ENCODE measurements at regions not wholly inside any gene's neighbourhood (a gene's known extent, or its start where the extent isn't known, plus 50 kb on each side); places are given as distances from the start of the nearest gene placed in this dataset.
"Not testable (repeated sequence)": the region's sequence is repeated elsewhere in the genome, so short reads cannot be mapped to it uniquely, and the experiment has no call there.

DNA sequence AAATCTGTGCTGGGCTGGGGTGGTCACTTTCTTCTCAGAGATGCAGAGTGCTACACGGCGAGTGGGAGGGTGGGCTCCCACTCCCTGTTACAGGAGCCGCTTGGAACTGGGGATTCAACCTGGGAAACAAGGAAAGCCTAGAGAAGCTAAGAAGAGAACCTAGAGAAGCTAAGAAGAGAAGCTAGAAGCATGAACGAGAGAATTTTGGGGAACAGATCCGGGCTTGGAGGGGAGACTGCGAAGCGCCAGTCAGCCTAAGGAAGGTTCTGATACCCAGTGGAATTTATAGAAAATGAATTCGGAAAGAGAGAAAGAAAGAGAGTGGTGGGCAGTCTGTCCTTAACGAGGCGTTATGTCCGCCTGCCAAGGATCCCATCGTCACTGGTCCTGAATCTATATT lies 492.0 kb downstream of the PRIM2 start:
- ATAC-seq; H3K4me1 ChIP-seq; H3K36me3 ChIP-seq; H3K4me3 ChIP-seq; DNase-seq; H3K9me3 ChIP-seq; intact Hi-C loops (cut with DNase I); H3K27ac ChIP-seq: not testable (repeated sequence)
- peaks cover 0 to 72% (median 51%) of the 10 kb centered on the region in 7 donors for H3K27me3 ChIP-seq
- 5 to 15% methylated on average over 11 to 12 of the region's 12 CpGs for WGBS, 2 donors

DNA sequence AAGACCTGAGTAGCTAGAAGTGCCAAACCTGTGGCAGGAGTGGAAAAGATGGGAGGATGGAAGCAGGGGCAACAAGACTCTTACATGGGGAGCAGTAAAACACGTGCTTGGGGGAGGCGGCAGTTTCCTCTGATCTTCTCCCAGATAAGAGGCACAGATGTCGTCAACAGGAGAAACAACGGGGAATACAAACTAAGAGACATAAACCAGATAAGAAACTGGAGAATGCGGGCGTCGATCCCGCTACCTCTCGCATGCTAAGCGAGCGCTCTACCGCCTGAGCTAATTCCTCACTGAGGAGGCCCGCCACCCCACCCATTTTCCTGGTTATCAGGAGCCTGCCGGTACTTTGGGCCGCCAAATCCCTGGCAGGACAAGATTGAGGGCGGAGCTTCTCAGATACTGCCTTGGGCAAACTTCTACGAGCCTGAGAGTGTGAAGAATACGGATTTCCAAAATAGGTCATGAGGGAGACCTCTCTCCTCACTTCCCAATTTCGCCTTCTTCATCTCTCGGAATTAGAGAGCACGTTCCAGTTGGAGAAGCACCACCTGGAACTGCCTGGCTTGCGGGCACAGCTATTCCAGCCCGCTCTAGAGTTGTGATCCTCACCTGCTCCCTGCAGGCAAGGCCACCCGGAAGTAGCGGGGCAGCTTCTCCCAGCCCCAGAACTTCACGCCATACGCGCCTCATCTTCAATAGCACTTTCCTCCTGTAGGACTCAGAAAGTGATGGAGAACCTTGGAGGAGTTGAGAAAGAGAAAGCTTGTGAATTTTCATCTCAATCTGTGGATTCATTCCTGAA lies 496.0 kb downstream of the PRIM2 start:
- H3K36me3 ChIP-seq; DNase-seq; H3K4me1 ChIP-seq; ATAC-seq; H3K4me3 ChIP-seq; H3K27ac ChIP-seq; intact Hi-C loops (cut with DNase I); H3K9me3 ChIP-seq: not testable (repeated sequence)
- peaks cover 0 to 79% (median 55%) of the 10 kb centered on the region in 7 donors for H3K27me3 ChIP-seq
- 3 to 4% methylated on average over 28 of the region's 28 CpGs for WGBS, 2 donors

DNA sequence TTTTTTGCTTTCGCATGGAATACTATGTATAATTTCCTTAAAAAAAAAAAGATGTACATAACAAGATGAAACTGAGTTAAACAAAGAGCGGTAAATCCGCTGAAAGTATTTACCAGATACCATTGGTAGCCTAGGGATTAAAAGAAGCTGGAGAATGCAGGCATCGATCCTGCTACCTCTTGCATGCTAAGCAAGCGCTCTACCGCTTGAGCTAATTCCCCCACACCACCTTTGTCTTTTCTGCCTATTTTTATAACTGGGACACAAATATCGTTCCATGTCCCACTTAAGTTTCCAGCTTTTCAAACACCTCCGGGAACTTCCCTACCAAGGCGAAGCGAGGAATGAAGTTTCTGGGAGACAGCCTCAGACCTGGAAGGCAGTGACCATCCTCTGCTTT lies 498.4 kb downstream of the PRIM2 start:
- intact Hi-C loops (cut with DNase I); H3K4me3 ChIP-seq: not testable (repeated sequence)
- WGBS, 2 donors, result 6 to 7% methylated on average over 8 to 10 of the region's 10 CpGs

DNA sequence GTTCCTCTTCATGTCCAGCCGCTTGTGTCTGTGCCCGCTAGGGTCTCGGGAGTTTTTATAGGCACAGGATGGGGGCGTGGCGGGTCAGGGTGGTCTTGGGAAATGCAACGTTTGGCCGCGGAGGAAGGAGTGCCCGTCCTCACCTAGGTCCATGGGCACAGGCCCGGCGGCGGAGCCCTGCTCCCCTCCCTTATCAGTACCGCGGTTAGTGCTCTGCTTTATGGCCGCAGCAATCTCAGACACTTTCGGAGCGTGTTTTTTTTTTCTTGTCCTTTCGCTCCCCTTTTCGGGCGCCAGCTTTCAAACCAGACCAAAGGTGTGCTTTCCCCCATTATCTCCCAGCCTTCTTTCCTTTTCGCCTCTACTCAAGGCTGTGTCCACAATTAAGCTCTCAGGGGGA lies 503.9 kb downstream of the PRIM2 start:
- H3K4me3 ChIP-seq; intact Hi-C loops (cut with DNase I); DNase-seq; H3K4me1 ChIP-seq; H3K9me3 ChIP-seq; H3K36me3 ChIP-seq; ATAC-seq; H3K27ac ChIP-seq: not testable (repeated sequence)
- 2% methylated on average over 8 of the region's 21 CpGs for WGBS, 2 donors
- peaks cover 4 to 53% (median 42%) of the 10 kb centered on the region in 7 donors for H3K27me3 ChIP-seq

More for the DNA sequence above, 498.4 kb downstream of the PRIM2 start:
- peaks cover 0 to 63% (median 39%) of the 10 kb centered on the region in 7 donors for H3K27me3 ChIP-seq
- DNase-seq, ATAC-seq, H3K36me3 ChIP-seq, H3K9me3 ChIP-seq, H3K4me1 ChIP-seq, H3K27ac ChIP-seq: not testable (repeated sequence)

DNA sequence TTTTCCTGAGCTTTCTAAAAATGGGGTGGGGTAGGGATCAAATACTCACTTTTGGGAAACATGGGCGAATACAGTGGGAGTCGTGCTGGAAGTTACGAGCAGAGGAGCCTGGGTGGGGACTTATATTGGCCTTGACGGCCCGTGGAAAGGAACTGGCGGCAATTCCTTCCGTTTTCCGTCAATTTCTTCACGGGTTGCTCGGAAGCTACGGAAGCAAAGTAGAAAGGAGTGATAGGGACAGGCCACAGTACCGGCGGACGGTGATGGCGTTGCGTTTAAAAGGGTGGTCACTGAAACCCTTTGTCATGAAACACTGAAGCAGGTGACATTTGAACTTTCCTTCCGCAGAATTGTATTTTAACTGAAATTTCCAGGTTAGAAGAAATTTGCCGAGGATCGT lies 505.0 kb downstream of the PRIM2 start:
- WGBS, 2 donors, result 1 to 5% methylated on average over 16 to 19 of the region's 19 CpGs

DNA sequence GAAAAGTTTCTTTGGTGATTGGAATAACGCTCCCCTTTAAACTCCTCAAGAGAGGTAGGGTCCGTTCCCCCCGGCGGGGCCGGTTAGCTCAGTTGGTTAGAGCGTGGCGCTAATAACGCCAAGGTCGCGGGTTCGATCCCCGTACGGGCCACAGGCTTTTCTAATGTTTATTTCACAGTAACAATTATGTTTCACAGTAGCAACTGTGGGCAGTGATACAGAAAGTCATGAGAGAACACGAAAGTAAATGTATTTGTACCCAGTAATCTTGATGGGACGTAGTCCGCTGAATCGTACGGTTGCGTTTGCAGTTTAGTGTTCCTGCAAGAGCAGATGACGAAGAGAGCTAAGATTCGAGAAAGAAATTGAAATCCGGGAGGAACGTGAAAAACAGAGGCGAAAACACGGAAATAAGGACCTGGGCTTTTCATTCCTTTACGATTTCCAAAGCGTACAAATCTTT lies 505.5 kb downstream of the PRIM2 start:
- ATAC-seq (no peak), DNase-seq (no peak)
- Histone ChIP-seq H3K4me3 (no peak overlapping the region), H3K36me3 (no peaks in the 10 kb centered on the region), H3K27me3 (peaks cover 4 to 43% (median 35%) of the 10 kb centered on the region in 7 donors), H3K9me3 (no peaks in the 10 kb centered on the region), H3K4me1 (no peaks in the 10 kb centered on the region), H3K27ac (no peak overlapping the region)
- WGBS, 2 donors, result 4 to 6% methylated on average over 27 of the region's 27 CpGs
- intact Hi-C loops (cut with DNase I), result no loop called here
- TF ChIP-seq, protein P1, sequence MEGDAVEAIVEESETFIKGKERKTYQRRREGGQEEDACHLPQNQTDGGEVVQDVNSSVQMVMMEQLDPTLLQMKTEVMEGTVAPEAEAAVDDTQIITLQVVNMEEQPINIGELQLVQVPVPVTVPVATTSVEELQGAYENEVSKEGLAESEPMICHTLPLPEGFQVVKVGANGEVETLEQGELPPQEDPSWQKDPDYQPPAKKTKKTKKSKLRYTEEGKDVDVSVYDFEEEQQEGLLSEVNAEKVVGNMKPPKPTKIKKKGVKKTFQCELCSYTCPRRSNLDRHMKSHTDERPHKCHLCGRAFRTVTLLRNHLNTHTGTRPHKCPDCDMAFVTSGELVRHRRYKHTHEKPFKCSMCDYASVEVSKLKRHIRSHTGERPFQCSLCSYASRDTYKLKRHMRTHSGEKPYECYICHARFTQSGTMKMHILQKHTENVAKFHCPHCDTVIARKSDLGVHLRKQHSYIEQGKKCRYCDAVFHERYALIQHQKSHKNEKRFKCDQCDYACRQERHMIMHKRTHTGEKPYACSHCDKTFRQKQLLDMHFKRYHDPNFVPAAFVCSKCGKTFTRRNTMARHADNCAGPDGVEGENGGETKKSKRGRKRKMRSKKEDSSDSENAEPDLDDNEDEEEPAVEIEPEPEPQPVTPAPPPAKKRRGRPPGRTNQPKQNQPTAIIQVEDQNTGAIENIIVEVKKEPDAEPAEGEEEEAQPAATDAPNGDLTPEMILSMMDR (IDR thresholded peaks at IDR 0.05), result no peak

More for the DNA sequence above, 505.0 kb downstream of the PRIM2 start:
- intact Hi-C loops (cut with DNase I); H3K9me3 ChIP-seq; H3K4me3 ChIP-seq; H3K4me1 ChIP-seq; H3K36me3 ChIP-seq; DNase-seq; ATAC-seq; H3K27ac ChIP-seq: not testable (repeated sequence)
- peaks cover 4 to 46% (median 39%) of the 10 kb centered on the region in 7 donors for H3K27me3 ChIP-seq

DNA sequence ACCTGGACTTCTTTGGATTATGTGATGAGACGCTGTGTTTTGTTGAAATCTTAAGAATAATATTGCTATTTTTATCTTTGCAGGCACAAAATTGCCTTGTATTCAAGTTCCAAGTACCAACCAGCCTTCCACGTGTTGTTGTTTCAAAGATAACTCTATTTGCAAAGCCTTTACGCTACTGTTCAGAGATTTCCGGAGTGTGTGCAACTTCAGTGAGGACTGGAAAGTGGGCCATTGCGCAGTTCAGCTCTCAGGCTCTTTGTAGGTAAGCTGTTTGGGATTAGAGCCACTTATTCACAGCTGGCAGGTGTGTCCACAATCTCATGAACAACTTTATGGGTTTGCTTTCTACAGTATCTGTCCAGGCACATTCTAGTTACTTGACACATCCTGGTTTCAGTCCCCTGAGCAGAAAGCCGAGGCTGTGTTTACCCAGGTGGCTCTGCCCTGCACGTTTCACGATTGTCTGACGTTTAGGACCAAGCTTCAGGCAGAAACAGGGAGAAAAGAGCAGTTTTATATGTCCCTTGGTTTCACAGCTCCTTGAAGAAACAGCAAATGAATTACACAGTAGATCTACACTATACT lies 520.3 kb downstream of the PRIM2 start:
- H3K27ac ChIP-seq; ATAC-seq; H3K4me1 ChIP-seq; intact Hi-C loops (cut with DNase I); H3K36me3 ChIP-seq; DNase-seq; H3K27me3 ChIP-seq; H3K9me3 ChIP-seq; H3K4me3 ChIP-seq: not testable (repeated sequence)
- WGBS, 2 donors, result 59 to 70% methylated on average over 9 of the region's 9 CpGs

DNA sequence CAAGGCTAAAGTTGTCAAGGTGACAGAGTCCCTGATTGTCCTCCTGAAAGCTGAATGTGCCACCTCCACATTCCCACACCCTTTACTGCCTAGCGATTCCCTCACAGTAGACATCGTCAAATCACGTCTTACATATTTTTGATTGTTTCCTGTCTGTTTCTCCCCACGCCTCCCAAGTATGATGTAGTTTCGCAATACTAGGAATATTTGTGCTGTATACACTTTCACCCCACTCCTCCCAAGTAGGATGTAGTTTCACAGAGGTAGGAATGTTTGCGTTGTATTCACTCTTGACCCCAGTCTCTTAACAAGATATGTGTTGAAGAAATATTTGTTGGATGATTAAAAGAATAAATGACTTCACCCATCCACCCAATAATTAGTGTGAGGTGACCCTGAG lies 524.1 kb downstream of the PRIM2 start:
- H3K27me3 ChIP-seq; H3K4me1 ChIP-seq; H3K9me3 ChIP-seq; H3K27ac ChIP-seq; H3K36me3 ChIP-seq; DNase-seq; intact Hi-C loops (cut with DNase I); ATAC-seq; H3K4me3 ChIP-seq: not testable (repeated sequence)
- WGBS, 2 donors, result 79 to 87% methylated on average over 6 of the region's 6 CpGs

DNA sequence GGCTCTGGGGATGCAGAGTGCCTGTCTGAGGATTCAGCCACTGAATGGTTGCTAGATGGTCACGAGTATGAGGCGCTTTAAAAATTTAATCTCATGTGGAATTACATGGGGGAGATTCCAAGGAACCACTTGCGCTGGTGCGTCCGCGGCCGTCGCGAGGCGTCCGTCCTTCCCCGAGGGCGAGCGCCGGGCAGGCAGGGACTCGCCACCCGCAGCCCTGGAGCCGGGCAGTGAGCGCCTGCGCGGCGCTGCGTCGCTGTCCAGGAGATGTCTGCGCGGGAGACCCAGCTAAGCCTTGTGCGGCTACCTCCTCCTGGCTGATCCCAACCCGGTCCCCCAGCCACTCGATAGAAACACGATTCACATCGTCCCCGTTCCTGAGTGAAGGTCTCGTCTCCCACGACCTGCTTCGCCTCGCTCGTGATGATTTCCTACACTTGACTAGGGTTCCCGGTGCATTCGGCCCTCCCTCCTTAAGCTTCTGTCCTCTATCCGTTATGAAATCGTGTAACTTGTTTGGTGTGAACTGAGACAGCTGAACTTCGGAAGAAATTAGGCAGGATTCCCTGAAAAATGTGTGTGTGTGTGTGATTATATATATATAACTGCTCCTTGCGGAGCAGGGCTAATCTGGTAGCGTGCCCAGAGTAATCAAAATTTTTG lies 536.4 kb downstream of the PRIM2 start:
- H3K27me3 ChIP-seq, result peaks cover 0 to 27% (median 21%) of the 10 kb centered on the region in 7 donors
- ATAC-seq, result peak in 2 of 8 donors; percentile 44 to 52
- DNase-seq; H3K36me3 ChIP-seq; H3K9me3 ChIP-seq; H3K27ac ChIP-seq; H3K4me1 ChIP-seq; H3K4me3 ChIP-seq; intact Hi-C loops (cut with DNase I): not testable (repeated sequence)
- 3 to 4% methylated on average over 27 to 32 of the region's 44 CpGs for WGBS, 2 donors

Measured in heart right ventricle (tissue), 16 donors.